Right renal pelvis (tissue), 4 donors: ENCODE measurements at regions not wholly inside any gene's neighbourhood (a gene's known extent, or its start where the extent isn't known, plus 50 kb on each side); places are given as distances from the start of the nearest gene placed in this dataset.
A peak's percentile ranks its signal among the peaks of the same experiment; 100 is the strongest.
"Not testable (repeated sequence)": the region's sequence is repeated elsewhere in the genome, so short reads cannot be mapped to it uniquely, and the experiment has no call there.

Source experiments
- DNase-seq, 4 donors: peaks; one replicate each; pipeline ENCODE4 v3.0.0-alpha.2; 2013; ENCODE audit warnings: low read depth in 4 of 4, low spot score in 3 of 4, missing footprints in 1 of 4

DNA sequence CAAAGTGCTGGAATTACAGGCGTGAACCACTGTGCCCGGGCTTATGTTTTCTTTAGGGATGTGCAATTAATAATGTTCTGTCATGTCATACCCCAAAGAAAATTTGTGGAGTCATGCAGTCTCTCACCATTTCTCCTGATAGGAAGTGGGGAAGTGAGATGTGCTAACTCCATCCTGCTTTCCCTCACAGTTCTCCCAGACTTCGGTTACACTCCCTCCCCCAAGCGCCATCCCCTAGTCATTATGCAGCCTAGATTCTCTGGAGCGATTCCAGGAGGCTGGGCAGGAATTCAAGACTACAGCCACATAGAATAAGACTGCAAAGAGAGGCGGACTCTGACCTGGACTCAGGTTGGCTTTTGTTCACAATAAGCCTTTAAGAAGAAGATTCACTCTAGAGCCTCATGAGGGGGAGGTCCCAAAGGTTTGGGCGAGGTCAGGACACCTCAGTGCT, 271.4 kb downstream of the ALDH8A1 start:
- DNase-seq = peak in 3 of 4 donors; percentile 35 to 60 (median 54)

DNA sequence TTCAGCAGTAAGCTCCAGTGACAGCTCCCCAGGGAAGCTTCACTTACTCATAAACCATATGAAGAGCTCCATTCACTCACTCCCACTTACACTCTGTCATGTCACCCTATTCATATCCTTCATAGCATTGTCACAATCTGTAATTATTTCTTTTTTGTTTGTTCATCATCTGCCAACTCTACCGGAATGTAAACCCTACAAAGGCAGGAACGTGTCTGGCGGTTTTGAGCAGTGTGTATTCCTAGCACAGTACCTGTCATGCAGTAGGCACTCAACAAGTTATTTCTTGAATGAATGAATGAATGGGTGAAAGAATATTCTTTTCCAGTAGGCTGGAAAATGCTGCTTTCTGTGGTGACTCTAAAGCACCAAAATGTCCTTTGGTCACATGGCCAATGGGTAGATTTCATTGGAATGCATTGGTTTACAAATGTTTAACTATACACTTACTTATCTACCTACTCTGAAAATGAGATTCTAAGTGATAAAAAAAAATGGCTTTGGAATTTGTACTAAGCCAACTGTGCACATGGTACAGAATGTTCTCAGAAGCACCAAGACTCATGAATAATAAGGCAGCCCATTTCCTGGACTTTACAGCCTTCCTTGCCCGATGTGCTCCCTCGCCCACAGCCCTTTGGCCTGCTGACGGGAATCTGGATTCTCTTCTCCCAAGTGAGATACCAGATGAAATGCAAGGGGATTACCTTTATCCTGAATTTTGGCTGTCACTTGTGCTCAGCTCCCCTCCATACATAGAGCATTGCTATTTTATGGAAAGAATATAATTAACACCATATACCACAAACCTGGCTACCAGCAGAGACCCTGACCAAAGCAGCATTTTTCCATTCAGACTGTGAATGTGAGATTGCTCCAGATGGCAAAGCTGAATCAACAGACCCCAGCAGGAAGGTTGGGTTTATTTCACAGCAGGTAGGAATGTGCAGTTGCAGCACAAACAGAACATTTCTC, 273.3 kb downstream of the ALDH8A1 start:
- no peak for DNase-seq

DNA sequence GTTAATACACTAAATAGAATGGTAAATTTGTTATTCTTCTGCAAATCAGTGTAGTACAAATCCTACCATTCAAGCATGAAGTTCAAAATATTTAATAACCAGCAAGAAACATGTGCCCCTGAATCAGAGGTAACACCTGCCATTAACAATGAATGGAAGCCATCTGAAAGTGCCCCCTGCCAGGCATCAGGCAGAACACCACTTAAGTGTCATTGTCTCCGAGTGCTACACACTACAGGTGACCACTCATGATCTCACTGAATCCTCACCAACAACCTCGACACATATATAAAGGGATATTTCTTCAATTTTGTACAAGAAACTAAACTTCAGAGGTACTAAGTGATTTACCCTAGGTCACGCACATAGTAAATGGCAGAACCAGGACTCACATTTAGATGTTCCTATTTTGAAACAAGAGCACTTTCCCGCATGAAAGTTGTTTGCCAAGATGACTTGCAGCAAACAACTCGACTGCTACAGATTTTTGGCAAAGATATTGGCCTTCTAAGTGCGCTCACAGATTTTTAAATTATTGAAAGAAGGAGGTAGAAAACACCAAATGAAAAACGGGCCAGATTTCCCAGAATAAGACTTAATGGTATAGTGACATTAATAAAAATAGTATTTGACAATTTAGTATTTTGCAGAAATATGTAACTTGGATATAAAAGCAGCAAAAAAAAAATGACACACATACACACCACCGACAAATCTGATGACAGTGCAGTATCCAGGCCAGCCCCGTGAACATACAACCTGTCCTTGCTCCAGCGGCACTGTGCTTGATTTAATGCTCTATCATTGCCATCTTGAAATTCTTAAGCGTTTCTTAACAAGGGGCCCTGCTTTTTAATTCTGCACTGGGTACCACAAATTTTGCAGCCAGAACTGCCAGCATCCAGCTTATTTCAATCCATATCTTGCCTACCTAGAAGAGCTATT, 274.5 kb downstream of the ALDH8A1 start:
- DNase-seq = no peak

DNA sequence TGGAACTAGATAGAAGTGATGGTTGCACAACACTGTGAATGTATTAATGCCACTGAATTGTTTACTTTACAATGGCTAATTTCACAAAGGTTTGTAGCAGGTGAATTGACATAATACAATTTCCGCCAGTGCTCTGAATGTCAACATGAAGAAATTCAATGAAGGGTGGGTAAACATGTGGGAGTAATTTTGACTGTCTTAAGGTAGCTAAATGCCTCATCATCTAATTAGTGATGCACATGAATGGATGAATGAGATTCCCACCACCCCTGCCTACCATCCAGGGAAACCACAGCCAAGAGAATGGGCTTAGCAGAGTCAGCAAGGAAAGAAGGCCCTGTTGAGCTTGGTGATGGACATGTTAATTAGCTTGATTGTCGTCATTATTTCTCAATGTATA, 275.3 kb downstream of the ALDH8A1 start:
- DNase-seq = no peak

DNA sequence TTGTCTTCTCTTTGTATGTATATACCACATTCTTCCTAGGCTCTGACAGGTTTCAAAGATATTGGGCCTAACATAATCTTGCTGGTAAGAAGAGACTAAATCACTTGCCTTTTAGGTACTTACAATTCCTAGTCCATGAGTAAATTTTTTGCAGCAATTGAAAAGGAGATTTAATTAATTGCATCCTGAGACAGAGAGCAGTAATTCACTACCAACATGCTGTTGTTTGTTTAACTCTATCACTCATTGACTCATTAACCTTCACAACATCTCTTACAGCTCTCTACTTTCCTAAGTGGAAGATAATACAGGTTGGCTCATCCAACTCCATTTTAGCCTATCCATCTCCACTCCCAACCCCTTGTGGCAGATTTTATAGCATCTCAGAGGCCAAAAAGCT, 280.4 kb downstream of the ALDH8A1 start:
- DNase-seq = no peak

DNA sequence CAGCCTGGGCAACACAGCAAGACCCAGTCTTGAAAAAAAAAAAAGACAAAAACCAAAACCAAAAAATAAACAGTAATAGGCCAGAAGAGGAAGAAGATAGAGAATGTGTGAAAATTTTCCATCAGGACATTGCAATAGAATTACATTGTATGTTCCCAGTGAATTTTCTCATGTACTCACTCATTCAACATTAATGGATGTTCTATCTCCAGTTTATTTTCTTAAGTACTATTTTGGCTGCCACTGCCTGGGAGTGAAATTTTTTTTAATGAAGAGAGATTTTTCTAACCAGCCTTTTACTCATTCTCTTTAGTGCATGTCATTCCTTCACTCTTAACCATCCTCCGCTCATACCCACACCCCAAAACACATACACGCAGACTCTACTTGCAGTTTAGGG, 282.8 kb downstream of the ALDH8A1 start:
- DNase-seq = no peak

DNA sequence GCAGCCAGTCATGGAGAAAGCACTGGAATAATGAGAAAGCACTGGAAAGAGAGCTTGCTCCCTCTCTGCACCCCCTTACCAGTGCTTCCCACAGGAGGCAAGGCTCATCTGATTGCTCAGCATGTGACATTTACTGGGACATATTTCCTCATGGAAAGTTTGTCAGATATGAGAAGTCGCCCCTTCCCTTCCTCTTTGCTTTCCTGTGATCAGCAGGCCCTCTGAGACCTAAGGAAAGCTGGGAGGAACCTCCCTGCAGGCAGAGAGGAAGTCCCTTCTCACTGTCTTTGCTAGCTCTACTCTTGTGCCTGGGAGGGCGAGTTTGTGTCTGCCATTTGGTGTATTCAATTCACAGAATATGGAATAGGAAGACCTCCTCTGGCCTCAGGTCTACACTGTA, 283.8 kb downstream of the ALDH8A1 start:
- no peak for DNase-seq

DNA sequence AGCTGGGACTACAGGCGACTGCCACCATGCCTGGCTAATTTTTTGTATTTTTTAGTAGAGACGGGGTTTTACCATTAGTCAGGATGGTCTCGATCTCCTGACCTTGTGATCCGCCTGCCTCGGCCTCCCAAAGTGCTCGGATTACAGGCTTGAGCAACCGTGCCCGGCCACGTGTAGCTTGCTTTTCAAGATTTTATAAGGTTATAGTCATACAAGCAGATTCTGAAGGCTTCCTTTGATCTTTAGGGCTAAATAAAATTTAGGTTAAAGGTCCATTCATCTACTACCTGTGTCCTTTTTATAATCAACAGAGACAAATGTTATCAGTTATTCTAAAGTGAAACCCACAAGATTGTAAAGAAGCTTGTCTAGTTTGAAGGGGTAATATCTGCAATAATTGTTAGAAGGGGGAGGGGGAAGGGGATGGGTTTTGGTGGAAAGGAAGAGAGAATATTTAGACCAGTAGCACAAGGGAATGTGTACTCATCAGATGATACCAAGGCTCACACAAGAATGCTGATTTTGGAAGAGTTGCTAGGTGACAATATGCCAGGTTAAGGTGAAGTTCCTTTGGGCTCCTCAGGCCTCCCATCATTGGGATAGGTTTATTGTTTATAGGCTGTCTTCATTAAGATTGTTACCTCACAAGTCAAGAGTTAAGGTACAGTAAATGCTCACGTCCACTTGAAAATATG, 284.7 kb downstream of the ALDH8A1 start:
- no peak for DNase-seq

DNA sequence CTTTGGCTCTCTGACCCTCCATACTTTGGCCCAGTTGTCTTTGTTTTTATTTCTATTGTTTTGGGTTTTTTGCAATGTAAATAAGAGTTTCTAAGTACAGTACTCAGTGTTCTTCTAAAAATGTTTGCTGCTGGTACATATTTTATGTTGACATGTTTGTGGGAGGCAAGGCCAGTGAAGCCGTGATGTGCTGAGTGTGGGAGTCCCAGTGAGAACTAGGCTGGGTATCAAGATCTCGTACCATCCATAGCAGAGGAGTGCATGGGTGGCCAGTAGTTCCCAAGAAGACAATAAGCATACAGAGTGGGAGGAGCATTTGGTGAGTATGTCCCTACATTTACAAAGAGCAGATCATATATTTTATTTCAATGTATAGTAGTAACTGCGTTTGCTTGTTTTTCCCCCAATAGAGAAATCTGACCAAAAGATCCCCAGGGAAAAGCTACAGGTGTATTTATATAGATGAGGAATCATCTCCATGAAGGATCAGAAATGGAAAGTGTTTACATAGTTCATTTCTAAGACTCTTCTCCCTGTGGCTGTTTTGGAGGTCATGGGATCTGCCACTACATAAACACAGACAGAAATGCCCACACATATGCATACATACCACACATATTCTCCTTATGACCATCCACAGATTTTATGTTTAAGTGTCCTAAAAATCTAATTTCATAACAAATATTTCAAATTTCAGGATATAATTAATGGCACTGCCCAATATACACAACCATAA, 285.9 kb downstream of the ALDH8A1 start:
- no peak for DNase-seq

DNA sequence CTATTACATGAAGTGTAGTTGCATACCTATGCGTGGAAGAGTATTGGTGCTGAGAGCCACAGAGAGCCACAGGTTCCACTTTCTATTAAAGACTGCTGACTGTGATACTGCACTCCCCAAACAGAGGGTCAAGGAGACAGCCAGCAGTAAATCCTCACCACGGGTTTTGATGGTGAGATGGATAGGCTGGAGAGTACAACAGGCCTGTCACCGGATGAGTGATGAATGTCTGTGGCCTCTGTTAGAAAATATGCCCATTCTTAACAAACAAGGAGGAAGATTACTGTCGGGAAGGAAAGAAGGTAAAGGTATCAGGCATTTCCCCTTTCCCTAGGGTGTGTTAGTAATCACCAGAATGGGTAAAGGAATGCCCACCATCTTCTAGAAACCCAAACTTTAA, 286.5 kb downstream of the ALDH8A1 start:
- DNase-seq = no peak

DNA sequence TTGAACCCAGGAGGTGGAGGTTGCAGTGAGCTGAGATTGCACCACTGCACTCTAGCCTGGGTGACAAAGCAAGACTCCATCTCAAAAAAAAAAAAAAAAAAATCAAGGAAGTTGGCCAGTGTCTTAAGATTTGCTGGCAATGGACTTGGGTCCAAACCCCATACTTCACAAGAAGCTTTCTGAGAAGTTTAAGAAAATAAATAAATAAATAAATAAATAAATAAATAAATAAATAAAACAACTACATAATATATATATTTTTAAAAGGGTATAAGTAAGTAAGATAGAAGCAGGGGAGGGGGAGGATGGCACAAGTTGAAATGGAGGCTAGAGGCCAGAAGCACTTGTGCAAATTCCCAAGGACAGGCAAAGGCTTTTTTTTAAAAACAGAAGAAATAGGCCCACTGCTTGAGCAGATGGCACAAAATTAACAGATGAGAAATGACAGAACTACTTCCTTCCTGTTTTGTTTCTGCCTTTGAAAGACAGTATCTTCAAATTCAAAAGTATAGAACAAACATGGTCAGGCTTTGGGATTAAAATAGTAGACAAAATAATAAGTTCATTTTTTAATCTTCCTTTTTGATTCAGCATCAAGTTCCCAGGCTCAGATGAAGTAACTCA, 287.7 kb downstream of the ALDH8A1 start:
- no peak for DNase-seq

DNA sequence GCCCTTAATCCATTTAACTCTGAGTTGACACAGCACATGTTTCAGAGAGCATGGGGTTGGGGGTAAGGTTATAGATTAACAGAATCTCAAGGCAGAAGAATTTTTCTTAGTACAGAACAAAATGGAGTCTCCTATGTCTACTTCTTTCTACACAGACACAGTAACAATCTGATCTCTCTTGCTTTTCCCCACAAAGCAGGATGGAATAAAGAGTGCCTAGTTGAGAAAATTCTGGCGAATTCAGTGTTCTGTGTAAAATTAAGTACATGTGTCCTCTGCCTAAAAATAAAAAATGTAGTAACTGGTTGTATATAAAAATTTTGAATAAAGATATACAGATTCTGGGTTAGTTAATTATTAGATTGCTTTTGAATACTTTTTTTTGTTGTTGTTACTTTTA, 290.0 kb downstream of the ALDH8A1 start:
- DNase-seq = not testable (repeated sequence)

DNA sequence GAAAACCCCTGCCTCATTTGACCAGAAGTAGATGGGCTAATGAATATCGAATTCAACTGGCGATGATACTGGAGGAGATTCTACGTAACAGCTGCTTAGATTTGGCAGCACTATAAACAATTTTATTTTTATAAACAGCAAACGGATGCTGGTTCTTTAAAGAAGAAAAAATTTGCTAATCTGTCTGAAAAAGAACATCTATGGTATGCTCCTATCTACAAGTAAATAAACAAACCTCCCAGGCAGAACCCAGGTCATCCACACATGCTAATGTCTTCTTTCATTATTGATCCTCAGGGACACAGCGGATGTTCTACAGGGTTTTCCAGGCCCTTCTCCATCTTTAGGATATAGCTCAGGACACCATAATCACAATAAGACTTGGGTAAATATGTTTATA, 291.3 kb downstream of the ALDH8A1 start:
- no peak for DNase-seq

DNA sequence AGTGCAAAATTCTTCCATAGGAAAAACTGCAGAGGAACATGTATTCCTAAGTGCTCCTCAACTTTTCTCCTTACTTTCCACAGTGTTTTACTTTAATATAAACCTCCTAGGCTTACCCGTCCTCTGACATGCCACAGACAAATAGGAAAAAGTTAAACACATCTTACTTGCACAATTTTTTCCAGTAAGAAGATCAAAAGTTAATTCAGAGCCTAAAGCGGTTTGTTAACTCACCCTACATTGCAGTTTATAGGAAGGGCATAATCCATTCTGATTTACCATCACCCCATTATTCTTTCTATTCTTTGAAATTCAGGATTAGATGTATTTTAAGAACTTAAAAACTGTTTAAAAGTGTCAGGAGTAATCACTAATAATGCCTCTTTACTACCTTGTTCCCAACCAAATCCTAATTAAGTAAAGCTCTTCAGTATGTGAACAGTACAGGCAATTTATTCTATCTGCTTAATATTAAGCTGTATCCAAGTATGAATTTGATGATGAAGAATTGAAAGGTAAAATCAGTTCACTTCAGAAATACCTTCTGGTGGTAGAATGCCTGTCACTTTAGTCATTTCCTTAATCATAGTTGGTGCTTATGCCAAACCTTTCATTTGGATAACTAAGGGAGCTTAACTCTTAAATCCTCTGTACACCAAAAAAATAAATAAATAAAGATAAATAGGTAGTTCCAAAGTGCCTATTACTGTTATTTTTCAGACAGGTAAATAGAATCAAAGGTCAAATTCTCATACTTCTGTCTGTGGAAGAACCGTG, 292.0 kb downstream of the ALDH8A1 start:
- no peak for DNase-seq

DNA sequence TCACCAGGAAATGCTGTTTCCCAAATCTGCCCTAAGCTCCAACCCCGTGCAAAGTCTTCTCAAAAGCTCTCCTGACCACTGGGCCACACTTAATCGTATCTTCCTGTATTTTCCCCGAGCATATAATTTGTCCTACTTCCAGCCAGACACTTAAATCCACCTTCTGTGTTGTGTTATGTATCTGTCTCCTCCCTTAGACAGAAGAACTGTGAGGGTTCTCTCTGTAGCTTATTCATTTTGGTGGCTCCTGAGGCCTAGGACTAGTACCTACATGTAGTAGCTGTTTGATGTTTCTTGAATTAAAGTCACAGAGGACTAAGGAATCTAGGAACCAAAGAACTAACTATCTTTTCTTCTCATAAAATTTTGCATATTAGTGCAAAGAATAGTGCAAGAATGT, 292.6 kb downstream of the ALDH8A1 start:
- no peak for DNase-seq

DNA sequence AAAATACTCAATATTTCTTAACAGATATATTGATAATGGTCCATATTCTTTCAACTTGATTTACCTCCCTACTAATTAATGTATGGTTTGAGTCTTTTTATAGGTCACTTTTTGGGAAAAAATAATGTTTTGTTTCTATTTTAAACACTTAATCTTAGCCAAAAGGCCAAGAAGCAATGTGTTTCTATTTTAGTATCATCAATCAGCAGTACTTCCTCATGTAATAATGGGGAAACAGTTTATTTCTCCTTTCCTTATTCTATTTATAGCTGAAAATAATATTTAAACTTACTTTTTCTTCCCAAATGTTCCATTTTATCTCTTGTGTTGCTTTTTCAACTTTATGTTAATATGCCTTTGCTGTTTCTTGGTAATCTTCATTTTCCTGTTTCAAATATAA, 295.1 kb downstream of the ALDH8A1 start:
- DNase-seq = no peak

DNA sequence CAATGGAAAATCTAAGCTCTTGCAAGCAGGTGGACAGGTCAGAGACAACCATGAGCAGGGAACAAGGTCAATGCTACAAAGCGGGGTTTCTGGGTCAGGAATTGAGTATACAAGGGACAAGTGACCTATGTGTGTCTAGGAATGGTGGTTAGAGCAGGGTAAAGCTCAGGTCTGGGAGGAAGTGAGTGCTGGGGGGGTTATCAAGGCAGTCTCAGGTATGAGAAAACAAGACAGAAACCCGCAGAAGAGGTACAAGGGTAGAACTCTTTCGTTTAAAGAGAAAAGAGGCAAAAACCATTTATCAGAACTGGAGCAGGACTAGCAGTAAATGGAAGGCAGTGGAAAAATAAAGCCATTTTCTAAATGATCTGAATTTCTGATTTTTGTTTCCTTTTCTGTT, 298.4 kb downstream of the ALDH8A1 start:
- no peak for DNase-seq

DNA sequence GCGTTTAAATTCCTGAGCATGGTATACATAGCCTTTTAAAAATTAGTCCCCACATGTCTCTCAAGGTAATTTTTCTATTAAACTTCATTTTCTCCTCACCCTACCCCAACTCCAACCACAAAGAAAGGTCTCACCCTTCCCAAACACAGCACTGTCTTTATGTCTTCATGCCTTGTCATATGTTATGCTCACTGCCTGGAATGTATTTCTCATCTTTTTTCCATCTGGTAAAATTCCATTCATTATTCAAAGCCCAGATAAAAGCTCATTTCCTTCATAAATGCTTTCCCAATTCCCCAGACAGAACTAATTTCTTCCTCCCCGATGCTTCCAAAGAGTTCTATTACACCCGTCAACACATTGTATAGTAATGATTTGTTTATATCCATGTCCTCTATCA, 302.0 kb downstream of the ALDH8A1 start:
- no peak for DNase-seq

DNA sequence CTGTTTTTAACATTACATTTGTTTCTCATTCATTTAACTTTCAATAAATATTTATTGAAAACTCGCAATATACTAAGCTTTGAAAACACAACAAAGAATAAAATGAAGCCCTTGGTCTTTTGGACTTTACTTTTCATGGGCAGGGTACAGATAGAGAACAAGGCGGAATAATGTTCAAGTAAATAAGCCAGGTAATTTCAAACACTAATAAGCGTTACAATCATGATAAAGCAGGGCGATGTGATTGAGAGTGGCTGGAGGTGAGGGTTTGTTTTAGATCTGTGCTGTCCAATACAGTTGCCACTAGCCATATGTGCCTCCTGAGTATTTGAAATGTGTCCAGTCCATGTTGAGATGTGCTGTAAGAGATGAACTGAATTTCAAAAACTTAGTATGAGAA, 307.1 kb downstream of the ALDH8A1 start:
- no peak for DNase-seq
